Stimulated activated effector memory CD8-positive, alpha-beta T cell treated with anti-CD3 and anti-CD28 coated beads, Interleukin-12 subunit alpha, Interleukin-12 subunit beta, amount 100 ng/mL, for 72 hours (primary cell): ENCODE measurements at regions not wholly inside any gene's neighbourhood (a gene's known extent, or its start where the extent isn't known, plus 50 kb on each side); places are given as distances from the start of the nearest gene placed in this dataset.

ENCODE experiments used
- ATAC-seq: fragments of 150-1000 bp; cut with Tn5 transposase; 2 replicates; pipeline ENCODE4 v1.10.0; 2021
- DNase-seq, 2 donors: peaks; one replicate each; pipeline ENCODE4 v3.0.0; 2021 to 2022; ENCODE audit warnings: low spot score in 2 of 2
- H3K27ac Mint-ChIP-seq: one replicate; pipeline ENCODE4 v1.8.0; 2022; ENCODE audit warnings: mild to moderate bottlenecking, mixed read lengths
- H3K36me3 Mint-ChIP-seq: one replicate; pipeline ENCODE4 v1.8.0; 2022; ENCODE audit warnings: mild to moderate bottlenecking, mixed read lengths
- H3K4me1 Mint-ChIP-seq: one replicate; pipeline ENCODE4 v1.8.0; 2022; ENCODE audit warnings: mixed read lengths
- H3K4me3 Mint-ChIP-seq: one replicate; pipeline ENCODE4 v1.8.0; 2022; ENCODE audit warnings: mild to moderate bottlenecking, mixed read lengths
- H3K9me3 Mint-ChIP-seq: one replicate; pipeline ENCODE4 v1.8.0; 2022; ENCODE audit warnings: mixed read lengths

DNA sequence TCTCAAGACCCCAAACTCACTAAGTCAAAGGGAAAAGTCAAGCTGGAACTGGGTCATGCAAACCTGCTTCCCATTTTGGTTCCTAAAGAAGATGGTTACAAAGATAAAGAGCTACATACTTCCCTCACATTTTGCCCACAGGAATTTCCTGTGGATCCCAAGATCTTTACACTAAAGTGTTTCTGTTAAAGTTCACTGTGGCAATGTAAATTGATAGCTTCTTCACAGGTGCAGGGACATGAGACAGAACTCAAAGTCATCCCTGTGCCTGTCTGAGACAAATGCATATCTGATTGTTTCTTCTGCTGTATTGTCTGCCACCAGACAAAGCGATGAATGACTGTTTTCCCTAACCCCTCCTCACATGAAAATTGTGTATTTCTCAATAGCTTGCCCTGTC, 567.8 kb downstream of the ZIC1 start:
- no peak overlapping the region for H3K27ac Mint-ChIP-seq
- ATAC-seq: no peak

GRCh38 chr3:147987549-147987948, 578.4 kb downstream of the ZIC1 start:
- Mint-ChIP-seq H3K36me3 (no peaks in the 10 kb centered on the region), H3K27ac (no peak overlapping the region), H3K9me3 (peaks cover 5% of the 10 kb centered on the region), H3K4me1 (no peaks in the 10 kb centered on the region), H3K4me3 (no peak overlapping the region)
- DNase-seq (no peak), ATAC-seq (no peak)

More for the DNA sequence above, 567.8 kb downstream of the ZIC1 start:
- DNase-seq: no peak
- no peaks in the 10 kb centered on the region for H3K4me1 Mint-ChIP-seq
- peaks cover 13% of the 10 kb centered on the region for H3K9me3 Mint-ChIP-seq
- H3K36me3 Mint-ChIP-seq: no peaks in the 10 kb centered on the region
- no peak overlapping the region for H3K4me3 Mint-ChIP-seq

DNA sequence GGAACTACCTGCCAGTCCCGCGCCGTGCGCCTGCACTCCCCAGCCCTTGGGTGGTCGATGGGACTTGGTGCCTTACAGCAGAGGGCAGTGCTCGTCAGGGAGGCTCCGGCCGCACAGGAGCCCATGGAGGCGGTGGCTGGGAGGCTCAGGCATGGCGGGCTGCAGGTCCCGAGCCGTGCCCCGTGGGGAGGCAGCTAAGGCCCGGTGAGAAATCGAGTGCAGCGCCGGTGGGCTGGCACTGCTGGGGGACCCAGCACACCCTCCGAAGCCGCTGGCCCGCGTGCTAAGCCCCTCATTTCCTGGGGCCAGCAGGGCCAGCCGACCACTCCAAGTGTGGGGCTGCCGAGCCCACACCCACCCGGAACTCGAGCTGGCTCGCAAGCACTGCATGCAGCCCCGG, 580.2 kb downstream of the ZIC1 start:
- peaks cover 5% of the 10 kb centered on the region for H3K9me3 Mint-ChIP-seq
- ATAC-seq (no peak), DNase-seq (no peak)
- no peaks in the 10 kb centered on the region for H3K4me1 Mint-ChIP-seq
- no peak overlapping the region for H3K27ac Mint-ChIP-seq
- no peak overlapping the region for H3K4me3 Mint-ChIP-seq
- no peaks in the 10 kb centered on the region for H3K36me3 Mint-ChIP-seq

- no peaks in the 10 kb centered on the region for H3K36me3 Mint-ChIP-seq
- H3K4me3 Mint-ChIP-seq: no peak overlapping the region
- DNase-seq (no peak), ATAC-seq (no peak)
- H3K27ac Mint-ChIP-seq: no peak overlapping the region
- no peaks in the 10 kb centered on the region for H3K4me1 Mint-ChIP-seq
- H3K9me3 Mint-ChIP-seq: peaks cover 20% of the 10 kb centered on the region
Measured at GRCh38 chr3:148002705-148003205, 593.6 kb downstream of the ZIC1 start.

GRCh38 chr3:148004331-148004730, 595.2 kb downstream of the ZIC1 start:
- DNase-seq (no peak), ATAC-seq (no peak)
- no peak overlapping the region for H3K4me3 Mint-ChIP-seq
- H3K9me3 Mint-ChIP-seq: peaks cover 13% of the 10 kb centered on the region
- H3K36me3 Mint-ChIP-seq: no peaks in the 10 kb centered on the region
- H3K27ac Mint-ChIP-seq: no peak overlapping the region
- H3K4me1 Mint-ChIP-seq: no peaks in the 10 kb centered on the region

GRCh38 chr3:148005456-148005855, 596.3 kb downstream of the ZIC1 start:
- H3K36me3 Mint-ChIP-seq: no peaks in the 10 kb centered on the region
- no peaks in the 10 kb centered on the region for H3K4me1 Mint-ChIP-seq
- H3K27ac Mint-ChIP-seq: no peak overlapping the region
- ATAC-seq (no peak), DNase-seq (no peak)
- H3K9me3 Mint-ChIP-seq: peaks cover 17% of the 10 kb centered on the region
- H3K4me3 Mint-ChIP-seq: no peak overlapping the region

- peaks cover 17% of the 10 kb centered on the region for H3K9me3 Mint-ChIP-seq
- no peaks in the 10 kb centered on the region for H3K36me3 Mint-ChIP-seq
- H3K27ac Mint-ChIP-seq: no peak overlapping the region
- H3K4me1 Mint-ChIP-seq: no peaks in the 10 kb centered on the region
- no peak overlapping the region for H3K4me3 Mint-ChIP-seq
- ATAC-seq: no peak
- DNase-seq: no peak
Measured at GRCh38 chr3:148006508-148006907, 597.3 kb downstream of the ZIC1 start.

DNA sequence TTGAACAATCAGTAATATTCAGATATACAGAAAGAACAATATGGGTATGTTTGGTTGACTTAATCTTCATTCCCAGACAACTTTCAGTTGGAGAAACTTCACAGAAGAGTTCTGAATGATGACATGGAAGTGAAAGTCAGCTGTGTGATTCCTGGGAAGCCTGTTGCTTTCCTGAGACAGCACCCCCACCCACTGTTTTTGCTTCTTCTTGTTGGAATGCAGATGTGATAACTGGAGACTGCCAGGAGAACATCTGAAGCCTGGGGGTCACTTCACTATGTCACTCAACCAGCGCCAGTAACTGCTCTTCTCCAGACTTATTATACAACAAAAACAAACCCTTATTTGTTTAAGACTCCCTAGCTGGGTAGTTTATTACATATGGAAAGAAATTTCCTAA, 599.4 kb downstream of the ZIC1 start:
- Mint-ChIP-seq H3K4me1 (no peaks in the 10 kb centered on the region), H3K27ac (no peak overlapping the region), H3K4me3 (no peak overlapping the region), H3K36me3 (no peaks in the 10 kb centered on the region), H3K9me3 (peaks cover 15% of the 10 kb centered on the region)
- DNase-seq: no peak
- no peak for ATAC-seq

DNA sequence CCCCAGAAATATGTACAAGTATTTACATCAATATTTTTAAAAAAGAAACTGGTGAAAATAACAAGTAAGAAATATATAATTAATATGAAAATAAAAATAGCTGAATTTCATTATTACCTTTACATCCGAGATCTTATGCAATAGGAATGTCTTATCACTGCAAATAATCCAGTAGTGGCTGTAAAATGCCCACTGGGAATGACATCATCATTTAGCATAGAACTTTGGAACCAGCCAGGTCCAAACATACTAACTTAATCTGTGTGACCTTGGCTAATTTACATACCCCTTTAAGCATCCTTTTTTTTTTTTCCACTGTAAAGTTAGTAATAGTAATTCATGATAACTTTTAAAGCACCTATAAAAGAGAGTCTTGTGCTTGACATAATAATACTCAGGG, 611.7 kb downstream of the ZIC1 start:
- ATAC-seq (no peak), DNase-seq (no peak)
- peaks cover 23% of the 10 kb centered on the region for H3K9me3 Mint-ChIP-seq
- H3K4me3 Mint-ChIP-seq: no peak overlapping the region
- no peaks in the 10 kb centered on the region for H3K36me3 Mint-ChIP-seq
- no peaks in the 10 kb centered on the region for H3K4me1 Mint-ChIP-seq
- no peak overlapping the region for H3K27ac Mint-ChIP-seq

DNA sequence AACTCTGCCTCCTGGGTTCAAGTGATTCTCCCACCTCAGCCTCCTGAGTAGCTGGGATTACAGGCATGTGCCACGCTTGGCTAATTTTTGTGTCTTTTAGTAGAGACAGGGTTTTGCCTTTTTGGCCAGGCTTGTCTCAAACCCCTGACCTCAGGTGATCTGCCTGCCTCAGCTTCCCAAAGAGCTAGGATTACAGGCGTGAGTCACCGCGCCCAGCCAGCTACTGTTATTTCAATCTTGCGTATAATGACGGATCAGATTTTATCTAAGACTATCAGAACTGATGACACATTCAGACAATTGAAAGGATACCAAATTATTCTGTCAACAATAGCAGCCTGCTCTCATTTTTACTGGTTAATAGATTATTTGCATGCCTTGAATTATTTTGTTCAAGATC, 612.2 kb downstream of the ZIC1 start:
- Mint-ChIP-seq H3K9me3 (peaks cover 18% of the 10 kb centered on the region), H3K27ac (no peak overlapping the region), H3K36me3 (no peaks in the 10 kb centered on the region), H3K4me3 (no peak overlapping the region), H3K4me1 (no peaks in the 10 kb centered on the region)
- DNase-seq: no peak
- ATAC-seq: no peak

GRCh38 chr3:148023994-148024393, 614.8 kb downstream of the ZIC1 start:
- no peak for ATAC-seq
- Mint-ChIP-seq H3K4me3 (no peak overlapping the region), H3K36me3 (no peaks in the 10 kb centered on the region), H3K27ac (no peak overlapping the region), H3K9me3 (peaks cover 16% of the 10 kb centered on the region), H3K4me1 (no peaks in the 10 kb centered on the region)
- no peak for DNase-seq

- no peak overlapping the region for H3K27ac Mint-ChIP-seq
- DNase-seq: no peak
- no peak for ATAC-seq
- no peaks in the 10 kb centered on the region for H3K4me1 Mint-ChIP-seq
- peaks cover 16% of the 10 kb centered on the region for H3K9me3 Mint-ChIP-seq
- no peak overlapping the region for H3K4me3 Mint-ChIP-seq
- no peaks in the 10 kb centered on the region for H3K36me3 Mint-ChIP-seq
Measured at GRCh38 chr3:148026009-148026588, 616.9 kb downstream of the ZIC1 start.

GRCh38 chr3:148030975-148031374, 621.8 kb downstream of the ZIC1 start:
- H3K4me1 Mint-ChIP-seq: no peaks in the 10 kb centered on the region
- peaks cover 13% of the 10 kb centered on the region for H3K9me3 Mint-ChIP-seq
- no peak overlapping the region for H3K27ac Mint-ChIP-seq
- ATAC-seq (no peak), DNase-seq (no peak)
- no peak overlapping the region for H3K4me3 Mint-ChIP-seq
- no peaks in the 10 kb centered on the region for H3K36me3 Mint-ChIP-seq

GRCh38 chr3:148034353-148034752, 625.2 kb downstream of the ZIC1 start:
- no peak for DNase-seq
- no peak for ATAC-seq
- Mint-ChIP-seq H3K9me3 (peaks cover 11% of the 10 kb centered on the region), H3K4me1 (no peaks in the 10 kb centered on the region), H3K36me3 (no peaks in the 10 kb centered on the region), H3K27ac (no peak overlapping the region), H3K4me3 (no peak overlapping the region)

DNA sequence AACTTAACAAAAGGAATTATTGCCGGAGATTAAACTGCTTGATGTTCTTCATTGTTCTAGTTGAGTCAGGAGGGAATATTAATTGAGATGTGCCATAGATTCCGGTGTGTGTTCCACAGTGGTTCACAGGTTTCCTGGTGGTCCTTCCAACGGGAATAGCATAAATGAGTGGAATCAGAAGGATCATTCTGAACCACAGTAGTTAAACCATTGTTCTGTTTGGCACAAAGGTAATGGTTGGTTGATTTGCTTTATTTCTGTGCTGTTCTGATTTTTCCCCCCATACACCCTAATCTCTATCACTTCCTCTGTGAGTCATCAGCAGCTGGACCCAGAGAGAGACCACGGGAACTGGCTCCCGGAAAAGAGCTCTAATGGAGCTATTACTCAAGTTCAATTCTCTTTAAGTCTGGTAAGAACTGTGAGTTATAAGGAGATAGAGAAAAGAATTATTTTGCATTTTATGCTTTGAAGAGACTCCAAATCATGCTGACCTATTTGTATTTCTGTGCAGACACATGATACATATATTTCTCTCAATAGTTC, 627.2 kb downstream of the ZIC1 start:
- Mint-ChIP-seq H3K4me3 (no peak overlapping the region), H3K4me1 (no peaks in the 10 kb centered on the region), H3K9me3 (peaks cover 11% of the 10 kb centered on the region), H3K27ac (no peak overlapping the region), H3K36me3 (no peaks in the 10 kb centered on the region)
- DNase-seq: no peak
- no peak for ATAC-seq

- H3K27ac Mint-ChIP-seq: no peak overlapping the region
- ATAC-seq (no peak), DNase-seq (no peak)
- no peaks in the 10 kb centered on the region for H3K36me3 Mint-ChIP-seq
- no peak overlapping the region for H3K4me3 Mint-ChIP-seq
- H3K9me3 Mint-ChIP-seq: peaks cover 10% of the 10 kb centered on the region
- H3K4me1 Mint-ChIP-seq: no peaks in the 10 kb centered on the region
Measured at GRCh38 chr3:148042663-148043445, 633.7 kb downstream of the ZIC1 start.
